AG09319 (cell line): ENCODE measurements at regions not wholly inside any gene's neighbourhood (a gene's known extent, or its start where the extent isn't known, plus 50 kb on each side); places are given as distances from the start of the nearest gene placed in this dataset.

Experiments
- DNase-seq: peaks from one replicate; pipeline ENCODE4 v3.0.0-alpha.2; 2010; ENCODE audit warnings: low read depth; ENCODE audit errors: extremely low read depth
- TF ChIP-seq, protein P1 (sequence below): IDR thresholded peaks from 2 replicates; pipeline ENCODE4 v1.5.1; 2011; ENCODE audit warnings: low read depth, mild to moderate bottlenecking, inconsistent platforms, low read length, moderate library complexity

- DNase-seq: no peak
- TF ChIP-seq, protein P1, sequence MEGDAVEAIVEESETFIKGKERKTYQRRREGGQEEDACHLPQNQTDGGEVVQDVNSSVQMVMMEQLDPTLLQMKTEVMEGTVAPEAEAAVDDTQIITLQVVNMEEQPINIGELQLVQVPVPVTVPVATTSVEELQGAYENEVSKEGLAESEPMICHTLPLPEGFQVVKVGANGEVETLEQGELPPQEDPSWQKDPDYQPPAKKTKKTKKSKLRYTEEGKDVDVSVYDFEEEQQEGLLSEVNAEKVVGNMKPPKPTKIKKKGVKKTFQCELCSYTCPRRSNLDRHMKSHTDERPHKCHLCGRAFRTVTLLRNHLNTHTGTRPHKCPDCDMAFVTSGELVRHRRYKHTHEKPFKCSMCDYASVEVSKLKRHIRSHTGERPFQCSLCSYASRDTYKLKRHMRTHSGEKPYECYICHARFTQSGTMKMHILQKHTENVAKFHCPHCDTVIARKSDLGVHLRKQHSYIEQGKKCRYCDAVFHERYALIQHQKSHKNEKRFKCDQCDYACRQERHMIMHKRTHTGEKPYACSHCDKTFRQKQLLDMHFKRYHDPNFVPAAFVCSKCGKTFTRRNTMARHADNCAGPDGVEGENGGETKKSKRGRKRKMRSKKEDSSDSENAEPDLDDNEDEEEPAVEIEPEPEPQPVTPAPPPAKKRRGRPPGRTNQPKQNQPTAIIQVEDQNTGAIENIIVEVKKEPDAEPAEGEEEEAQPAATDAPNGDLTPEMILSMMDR: no peak
Measured at GRCh38 chr11:42145311-42145710, 685.9 kb upstream of the LRRC4C start.

GRCh38 chr11:42161886-42162285 is 702.4 kb upstream of the LRRC4C start:
- TF ChIP-seq, protein P1: no peak
- DNase-seq: no peak

DNA sequence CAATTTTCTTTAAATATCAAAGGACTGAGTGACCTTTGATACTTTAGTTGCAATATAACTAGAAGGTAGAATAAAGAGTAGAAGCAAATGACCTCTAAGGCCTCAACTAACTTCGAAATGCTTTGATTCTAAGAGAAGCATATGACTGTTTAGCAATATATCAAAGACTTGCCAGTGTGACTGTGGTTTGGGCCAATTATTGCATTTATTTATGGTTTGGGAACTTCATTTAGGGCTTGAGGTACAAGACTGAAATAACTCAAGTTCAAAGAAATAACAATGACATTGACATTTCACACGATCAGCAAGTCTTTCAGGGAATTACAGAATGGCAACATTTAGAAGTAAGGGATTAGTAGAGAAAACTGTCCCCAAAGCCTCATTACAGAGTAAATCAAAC is 709.7 kb upstream of the LRRC4C start:
- TF ChIP-seq, protein P1: no peak

GRCh38 chr11:42170601-42171000 is 711.1 kb upstream of the LRRC4C start:
- TF ChIP-seq, protein P1: no peak
- no peak for DNase-seq

More for the DNA sequence above, 709.7 kb upstream of the LRRC4C start:
- no peak for DNase-seq

DNA sequence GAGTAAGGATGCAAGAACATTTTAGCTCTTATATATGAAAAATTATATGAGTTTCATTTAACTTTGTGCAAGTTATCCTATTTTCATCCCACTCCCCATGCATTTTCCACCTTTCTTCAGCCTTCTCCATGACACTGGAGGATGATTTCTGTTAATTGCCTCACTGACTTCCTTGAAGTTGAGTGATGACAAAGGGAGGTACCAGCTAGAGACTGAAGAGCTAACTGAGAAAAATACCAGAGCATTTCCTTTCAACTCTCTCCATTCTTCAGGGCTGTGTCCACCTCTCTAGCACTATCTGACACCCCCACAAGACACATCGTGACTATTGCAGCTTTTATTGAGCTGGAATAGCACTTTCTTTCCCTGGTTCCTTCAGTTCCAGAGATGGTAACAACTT is 711.6 kb upstream of the LRRC4C start:
- no peak for DNase-seq
- TF ChIP-seq, protein P1: no peak

- TF ChIP-seq, protein P1: no peak
- no peak for DNase-seq
Measured at GRCh38 chr11:42172441-42172840, 713.0 kb upstream of the LRRC4C start.

DNA sequence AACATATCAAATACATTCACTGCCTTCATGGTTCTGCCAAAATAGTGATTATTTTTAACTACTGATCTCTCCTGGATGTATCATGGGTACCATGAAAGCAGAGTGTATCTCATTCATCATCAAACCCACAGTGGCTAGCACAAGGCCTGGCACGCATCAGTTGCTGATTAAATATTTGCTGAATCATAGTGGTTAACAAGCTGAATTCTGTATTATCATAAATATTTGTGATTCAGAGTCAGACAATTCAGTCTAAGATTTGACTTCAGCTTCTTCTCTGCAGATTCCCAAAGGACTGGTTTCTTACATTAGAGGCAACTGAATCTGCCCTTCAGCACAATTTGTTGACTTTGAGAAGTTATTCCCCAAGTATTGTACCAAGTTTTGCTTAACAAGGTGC is 715.8 kb upstream of the LRRC4C start:
- TF ChIP-seq, protein P1: no peak
- no peak for DNase-seq
